NT2/D1 (cell line): ENCODE measurements at regions not wholly inside any gene's neighbourhood (a gene's known extent, or its start where the extent isn't known, plus 50 kb on each side); places are given as distances from the start of the nearest gene placed in this dataset.

Source experiments
- SUZ12 ChIP-seq: IDR thresholded peaks from 2 replicates; pipeline ENCODE4 v1.6.1; 2011; ENCODE audit not compliant: insufficient read length, insufficient read depth; ENCODE audit errors: extremely low read depth
- YY1 ChIP-seq: IDR thresholded peaks from 2 replicates; pipeline ENCODE4 v1.6.1; 2011; ENCODE audit not compliant: insufficient read length, insufficient read depth
- ZNF274 ChIP-seq: IDR thresholded peaks from 2 replicates; pipeline ENCODE4 v1.6.1; 2011; ENCODE audit warnings: mild to moderate bottlenecking, low read depth, low read length

- TF ChIP-seq YY1 (no peak), ZNF274 (no peak), SUZ12 (no peak)
Measured at GRCh38 chr7:52317921-52318320, 717.5 kb upstream of the POM121L12 start.
